Inflammatory macrophage (primary cell): ENCODE measurements at regions not wholly inside any gene's neighbourhood (a gene's known extent, or its start where the extent isn't known, plus 50 kb on each side); places are given as distances from the start of the nearest gene placed in this dataset.
"Not testable (repeated sequence)": the region's sequence is repeated elsewhere in the genome, so short reads cannot be mapped to it uniquely, and the experiment has no call there.

Source experiments
- DNase-seq, 2 donors: peaks; one replicate each; pipeline ENCODE4 v3.0.0-alpha.2; 2020 to 2022

DNA sequence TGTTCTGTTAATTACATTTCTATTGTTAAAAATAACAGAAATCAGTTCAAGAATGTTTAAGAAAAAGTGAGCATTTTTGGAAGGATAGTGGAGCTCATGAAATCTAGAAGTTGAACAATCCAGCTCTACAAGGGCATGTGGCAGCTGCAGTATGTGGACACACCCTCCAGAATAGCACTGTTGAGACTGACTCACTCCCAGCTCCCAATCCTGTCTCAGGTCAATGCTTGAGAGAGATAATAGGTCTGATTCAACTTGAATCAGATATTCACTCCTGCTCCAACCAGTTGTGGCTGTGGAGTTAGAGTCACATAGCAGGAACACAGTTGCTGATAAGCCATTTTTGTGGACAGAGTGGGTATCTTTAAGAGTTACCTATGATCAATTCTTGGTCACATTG, 113.0 kb upstream of the NTF3 start:
- DNase-seq: no peak

GRCh38 chr12:5328669-5329517, 103.0 kb upstream of the NTF3 start:
- DNase-seq: no peak

DNA sequence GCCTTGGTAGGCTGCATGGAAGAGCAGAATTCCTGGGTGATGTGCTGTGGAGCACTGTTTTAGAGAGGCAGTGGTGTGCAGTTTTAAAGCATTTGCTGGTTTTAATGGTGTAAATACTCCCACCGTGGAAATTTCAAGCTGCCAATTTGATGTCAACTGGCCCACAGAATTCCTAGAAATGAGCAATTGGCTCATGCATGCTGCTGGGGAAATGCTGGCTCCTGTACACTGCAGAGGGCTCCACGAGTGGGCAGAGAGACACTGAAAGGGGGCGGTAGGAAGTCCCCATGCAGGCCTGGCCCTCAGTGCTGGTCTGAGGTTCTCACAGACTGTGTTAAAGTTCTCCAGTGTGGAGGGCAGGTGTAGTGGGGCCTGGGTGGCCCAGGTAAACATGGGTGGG, 99.4 kb upstream of the NTF3 start:
- DNase-seq: peak; percentile 14 to 56

DNA sequence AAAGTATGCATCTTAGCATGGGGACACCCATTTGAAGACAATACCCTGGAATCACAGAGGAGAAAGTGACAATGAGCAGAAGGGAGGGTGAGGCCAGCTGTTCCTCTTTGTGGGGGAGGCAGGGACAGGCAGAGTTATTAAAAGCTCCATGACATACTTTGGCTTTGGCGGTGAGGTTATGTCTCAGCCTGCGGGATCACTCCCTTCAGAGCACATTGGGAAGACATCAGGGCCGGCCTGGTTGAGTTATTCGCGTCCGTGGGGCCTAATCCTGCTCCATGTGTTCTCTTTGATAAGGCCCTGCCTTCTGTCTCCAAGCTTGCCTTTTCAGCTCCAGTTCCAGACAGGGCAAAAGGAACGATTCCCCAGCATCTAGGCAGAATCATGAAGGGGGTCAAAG, 98.8 kb upstream of the NTF3 start:
- DNase-seq: peak in 1 of 2 donors; percentile 30

- DNase-seq: no peak
Measured at GRCh38 chr12:5335069-5335468, 96.8 kb upstream of the NTF3 start.

GRCh38 chr12:5341086-5341485, 90.8 kb upstream of the NTF3 start:
- not testable (repeated sequence) for DNase-seq

DNA sequence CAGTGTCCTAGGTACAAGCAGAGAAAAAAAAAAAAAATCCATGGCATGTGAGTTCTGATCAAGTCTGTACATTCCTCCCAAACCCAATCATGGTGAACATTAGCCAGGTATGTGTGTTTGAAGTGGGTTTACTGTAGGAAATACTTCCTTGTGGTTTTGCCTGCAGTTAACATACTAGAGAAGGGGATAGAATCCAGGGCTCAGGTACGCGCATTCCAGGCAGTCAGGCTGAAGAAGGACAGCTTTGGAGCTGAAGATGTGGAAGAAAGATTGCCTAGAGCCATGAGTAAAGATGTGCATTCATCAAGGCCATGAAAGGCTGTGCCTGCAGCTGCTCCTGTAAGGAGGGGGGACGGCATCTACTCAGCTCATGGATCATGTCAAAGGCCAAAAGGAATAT, 88.2 kb upstream of the NTF3 start:
- DNase-seq: no peak

- no peak for DNase-seq
Measured at GRCh38 chr12:5344131-5344530, 87.8 kb upstream of the NTF3 start.

GRCh38 chr12:5345534-5345933, 86.4 kb upstream of the NTF3 start:
- no peak for DNase-seq

DNA sequence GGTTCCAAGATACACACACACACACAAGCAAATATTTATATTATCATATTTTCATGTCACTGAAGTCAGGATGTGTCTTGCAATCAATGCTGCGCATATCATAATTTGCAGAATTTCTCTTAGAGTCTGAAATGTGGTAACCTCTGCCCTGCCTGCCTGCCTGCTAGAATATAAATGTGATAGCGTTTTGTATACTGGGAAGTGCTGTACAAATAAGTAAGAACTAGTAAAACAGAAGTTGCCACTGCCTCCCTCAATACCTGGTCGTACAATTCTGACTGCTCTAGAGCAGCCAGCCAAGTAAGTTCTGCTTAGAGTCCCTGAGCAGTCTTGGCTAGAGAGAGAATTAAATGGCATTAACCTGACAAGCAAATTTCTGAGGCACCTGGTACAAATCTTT, 83.9 kb upstream of the NTF3 start:
- DNase-seq: no peak

- DNase-seq: no peak
Measured at GRCh38 chr12:5348491-5348890, 83.4 kb upstream of the NTF3 start.

DNA sequence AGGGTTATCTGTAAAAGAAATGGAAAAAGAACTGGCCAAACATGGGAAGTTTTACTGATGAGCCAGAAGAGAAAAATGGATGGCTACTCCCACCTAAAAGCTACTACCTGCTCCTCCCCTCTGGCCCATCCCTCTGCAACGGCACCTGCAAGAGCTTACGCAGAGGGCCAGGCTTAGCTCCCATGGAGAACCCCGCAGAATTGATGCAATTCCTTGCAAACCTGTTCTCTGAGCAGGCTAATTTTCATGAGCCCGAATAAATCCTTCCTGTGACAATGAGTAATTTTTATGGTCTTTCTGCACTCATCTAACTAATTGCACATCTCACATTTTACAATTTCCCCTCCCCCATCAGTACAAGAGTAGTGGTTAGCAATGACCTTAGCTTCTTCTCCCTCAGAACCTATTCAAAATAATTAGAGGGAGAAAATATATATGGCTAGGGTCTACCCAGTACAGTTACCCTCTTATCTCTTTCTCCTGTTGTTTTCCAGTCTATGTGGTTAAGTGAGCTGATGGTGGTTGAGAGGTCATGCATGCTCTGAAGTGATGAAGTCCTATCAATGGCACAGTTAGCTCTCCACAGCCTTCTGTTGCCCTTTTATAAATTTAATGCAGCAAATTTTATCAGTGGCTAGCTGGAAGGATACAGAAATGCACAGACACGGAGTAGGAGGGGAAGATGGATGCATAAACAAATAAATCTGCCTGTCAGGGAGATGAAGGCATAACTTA, 67.7 kb upstream of the NTF3 start:
- no peak for DNase-seq

DNA sequence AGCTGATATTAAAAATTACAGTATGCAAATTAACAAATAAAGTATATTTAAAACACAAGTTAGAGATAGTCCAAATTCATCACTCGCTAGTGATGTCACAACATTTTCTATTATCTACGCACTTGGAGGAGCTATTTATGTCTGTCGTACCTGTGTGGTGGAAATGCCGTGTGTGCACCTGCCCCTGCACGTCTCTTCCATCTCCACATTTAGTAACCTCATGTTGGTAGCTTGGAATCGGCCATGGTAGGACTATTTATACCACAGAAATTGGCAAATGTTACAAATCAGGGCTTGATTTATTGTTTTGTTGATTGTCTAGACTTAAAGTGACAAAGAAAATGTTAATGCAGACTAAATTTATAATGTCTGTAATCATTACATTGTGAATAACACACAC, 62.6 kb upstream of the NTF3 start:
- DNase-seq: no peak

GRCh38 chr12:5371631-5372030, 60.3 kb upstream of the NTF3 start:
- no peak for DNase-seq

DNA sequence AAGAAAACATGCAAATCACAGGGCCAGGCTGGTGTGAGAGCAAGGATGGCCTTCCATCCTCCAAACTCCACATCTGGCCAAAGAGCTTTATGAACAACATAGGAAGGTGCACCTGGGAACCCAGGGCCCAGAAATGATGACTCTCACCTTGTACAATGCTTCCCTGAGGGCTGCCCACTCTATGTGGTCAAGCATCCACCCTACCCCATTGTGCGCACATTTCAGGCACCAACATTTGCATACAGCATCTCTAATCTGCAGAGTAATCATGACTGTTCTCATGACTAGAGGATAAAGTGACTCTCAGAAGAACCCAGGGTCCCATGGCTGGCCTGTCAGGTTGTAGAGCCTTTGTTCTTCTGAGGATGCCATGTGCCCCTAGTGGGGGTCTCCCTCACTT, 57.2 kb upstream of the NTF3 start:
- DNase-seq: no peak

- no peak for DNase-seq
Measured at GRCh38 chr12:5375547-5376295, 56.2 kb upstream of the NTF3 start.

DNA sequence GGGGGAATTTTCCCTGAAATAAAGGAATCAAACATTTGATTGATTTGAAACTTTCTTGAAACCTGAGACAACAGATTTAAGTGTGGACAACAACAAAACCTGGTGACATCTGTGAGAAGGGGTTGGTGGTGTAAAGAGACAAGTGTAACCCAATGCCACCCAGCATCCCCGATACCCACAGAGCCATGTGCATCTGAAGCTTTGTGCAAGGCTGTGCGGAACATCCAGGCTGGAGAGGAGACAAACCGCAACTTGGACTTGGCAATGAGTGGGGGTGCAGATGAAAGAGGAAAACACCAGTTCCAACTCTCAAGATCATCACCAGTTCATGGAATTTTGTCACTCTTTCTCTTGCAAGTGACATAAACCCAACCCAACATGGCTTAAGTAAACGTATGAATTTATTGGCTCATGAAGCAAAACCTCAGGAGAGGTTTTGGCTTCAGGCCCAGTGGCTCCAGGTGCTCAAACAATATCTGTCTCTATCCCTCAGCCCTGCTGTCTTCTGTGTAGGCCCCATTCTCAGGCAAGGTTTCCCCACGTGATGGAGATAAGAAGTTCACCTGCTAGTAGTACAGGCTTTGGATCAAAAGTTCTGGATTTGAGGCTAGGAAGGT, 55.2 kb upstream of the NTF3 start:
- DNase-seq: no peak

- no peak for DNase-seq
Measured at GRCh38 chr12:5377997-5378592, 53.8 kb upstream of the NTF3 start.

GRCh38 chr12:5379749-5380496, 52.0 kb upstream of the NTF3 start:
- DNase-seq: no peak
